GM21423 (cell line): ENCODE measurements at regions not wholly inside any gene's neighbourhood (a gene's known extent, or its start where the extent isn't known, plus 50 kb on each side); places are given as distances from the start of the nearest gene placed in this dataset.

Source experiments
- ATAC-seq: cut with Tn5 transposase; IDR thresholded peaks from one replicate; pipeline ENCODE4 v1.9.1; 2021; ENCODE audit warnings: mild to moderate bottlenecking, moderate library complexity; ENCODE audit not compliant: unreplicated experiment

- no peak for ATAC-seq
Observed at GRCh38 chr13:99827011-99827772, 144.4 kb downstream of the ZIC5 start.

DNA sequence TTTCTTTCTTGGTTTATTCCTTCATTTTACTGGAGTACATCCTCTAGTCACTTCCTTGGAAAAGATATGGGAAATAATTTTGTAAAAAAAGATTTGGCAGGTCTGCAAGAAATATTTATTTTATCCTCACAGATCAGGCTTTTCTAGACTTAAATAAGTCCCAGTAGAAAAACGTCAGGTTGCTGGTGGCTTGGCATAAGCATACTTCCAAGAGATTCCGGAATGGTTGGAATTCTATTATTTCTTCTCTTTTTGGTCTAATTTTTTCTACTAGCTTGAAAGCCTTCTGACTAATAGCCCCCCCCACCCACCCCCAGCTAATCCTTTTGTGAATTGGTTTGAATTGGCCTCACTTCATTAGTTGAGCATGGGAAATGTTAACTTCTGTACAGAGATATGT is 147.6 kb downstream of the ZIC5 start:
- no peak for ATAC-seq

- ATAC-seq, result no peak
Observed at GRCh38 chr13:99822820-99823219, 148.7 kb downstream of the ZIC5 start.

DNA sequence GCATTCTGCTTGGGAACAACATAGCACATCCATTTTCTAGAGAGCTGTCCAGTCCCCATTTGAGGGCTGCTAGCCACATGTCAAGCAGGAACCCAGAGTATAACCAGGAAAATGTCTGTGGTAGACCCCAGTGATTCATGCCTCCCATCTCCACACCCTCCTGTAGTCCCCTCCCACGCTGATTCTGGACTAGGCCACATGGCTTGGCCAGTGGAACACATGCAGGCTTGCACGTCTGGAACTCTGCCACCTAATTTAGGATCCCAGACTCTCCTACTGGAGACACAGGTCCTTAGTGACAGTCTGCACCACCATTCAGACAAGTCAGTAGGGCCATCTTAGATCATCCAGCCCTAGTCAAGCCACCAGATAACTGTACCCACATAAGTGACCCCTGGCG is 149.8 kb downstream of the ZIC5 start:
- ATAC-seq, result no peak

GRCh38 chr13:99819967-99820366 is 151.6 kb downstream of the ZIC5 start:
- no peak for ATAC-seq

DNA sequence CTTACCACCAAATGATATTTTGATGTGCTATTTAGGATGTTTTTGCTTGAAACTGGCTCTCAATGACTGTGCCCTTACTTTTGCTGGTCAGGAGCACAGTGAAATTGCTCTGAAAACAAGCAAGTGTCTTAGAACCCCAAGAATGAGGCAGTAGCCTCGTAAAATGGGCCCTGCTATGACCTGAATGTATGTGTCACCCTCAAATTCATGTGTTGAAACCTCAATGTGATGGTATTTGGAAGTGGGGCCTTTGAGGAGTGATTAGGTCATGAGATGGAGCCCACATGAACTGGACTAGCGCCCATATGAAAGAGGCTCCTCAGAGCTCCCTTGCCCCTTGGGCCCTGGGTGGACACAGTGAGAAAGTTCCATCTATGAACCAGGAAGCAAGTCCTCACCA is 155.2 kb downstream of the ZIC5 start:
- ATAC-seq, result no peak

GRCh38 chr13:99813336-99814095 is 158.1 kb downstream of the ZIC5 start:
- ATAC-seq, result no peak

- ATAC-seq, result no peak
Observed at GRCh38 chr13:99812625-99813024, 158.9 kb downstream of the ZIC5 start.

DNA sequence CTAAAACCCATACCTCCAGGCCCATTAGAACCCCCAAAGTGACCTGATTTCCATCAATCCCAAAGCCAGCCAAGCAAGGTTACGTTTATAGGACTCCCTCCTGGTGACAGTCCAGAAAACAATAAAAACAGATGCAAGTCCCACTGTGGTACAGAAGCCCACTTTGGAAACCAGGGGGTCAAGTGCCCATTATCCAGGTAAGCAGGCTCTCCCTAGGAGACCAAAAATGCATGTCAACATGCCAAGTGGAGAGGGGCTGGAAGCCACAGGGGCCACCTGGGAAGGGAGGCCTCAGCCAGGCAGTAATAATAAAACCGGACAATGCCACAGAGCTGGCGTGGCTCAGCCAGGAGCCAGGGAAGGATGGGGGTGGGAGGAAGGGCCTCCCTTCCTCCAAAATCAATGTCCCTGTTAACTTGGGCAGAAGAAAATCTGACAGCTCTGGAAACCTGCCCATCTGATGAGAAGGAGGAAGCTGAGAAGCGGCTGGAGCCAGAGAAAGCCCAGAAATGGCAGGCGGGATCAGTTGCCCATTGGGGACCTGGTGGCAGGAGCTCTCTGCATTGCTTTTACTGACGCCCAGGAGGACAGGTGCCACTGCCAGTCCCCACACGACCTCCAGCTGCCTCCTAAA is 160.4 kb downstream of the ZIC5 start:
- ATAC-seq, result no peak

- no peak for ATAC-seq
Observed at GRCh38 chr13:99809926-99810325, 161.6 kb downstream of the ZIC5 start.

GRCh38 chr13:99809496-99809895 is 162.1 kb downstream of the ZIC5 start:
- ATAC-seq, result no peak

GRCh38 chr13:99808786-99809185 is 162.8 kb downstream of the ZIC5 start:
- ATAC-seq, result no peak

DNA sequence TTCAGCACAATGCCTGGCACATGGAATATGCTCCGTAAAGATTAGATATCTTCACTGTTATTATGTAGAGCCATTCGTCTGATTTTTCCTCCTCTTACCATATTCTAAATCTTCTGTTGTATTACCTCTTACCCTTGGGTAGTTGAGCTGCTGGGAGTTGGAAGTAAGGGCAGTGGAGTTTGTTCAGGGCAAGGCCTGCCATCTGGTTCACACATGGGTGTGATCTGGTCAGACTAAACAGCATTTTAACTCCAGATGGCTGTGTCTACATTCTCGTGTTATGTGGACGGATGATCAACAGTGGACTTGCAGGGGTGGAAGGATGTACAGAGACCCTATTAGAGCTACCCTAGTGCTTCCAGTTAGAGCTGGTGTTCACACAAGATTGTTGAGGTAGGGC is 164.9 kb downstream of the ZIC5 start:
- ATAC-seq, result no peak

- ATAC-seq, result no peak
Observed at GRCh38 chr13:99805361-99805760, 166.2 kb downstream of the ZIC5 start.

GRCh38 chr13:99803141-99803540 is 168.4 kb downstream of the ZIC5 start:
- ATAC-seq, result no peak

- ATAC-seq, result no peak
Observed at GRCh38 chr13:99802416-99802815, 169.2 kb downstream of the ZIC5 start.

DNA sequence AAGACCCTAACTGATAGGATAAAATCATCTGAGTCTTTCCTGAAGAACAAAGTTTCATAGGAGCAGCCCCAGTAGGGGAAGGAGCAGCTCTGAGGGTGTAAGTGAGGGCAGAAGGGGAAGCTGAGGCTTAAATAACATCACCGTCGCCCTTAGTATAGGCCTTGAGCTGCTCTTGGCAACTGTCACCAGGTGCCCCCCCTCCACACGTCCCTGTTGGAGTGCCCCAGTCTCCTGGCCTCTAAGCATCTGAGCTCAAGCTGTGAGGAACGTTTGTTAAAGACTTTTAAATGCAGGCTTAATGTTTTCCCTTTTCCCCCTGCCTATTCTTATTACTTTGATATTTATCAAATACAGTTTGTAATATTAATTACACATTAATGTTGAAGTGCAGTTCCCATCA is 170.6 kb downstream of the ZIC5 start:
- no peak for ATAC-seq

DNA sequence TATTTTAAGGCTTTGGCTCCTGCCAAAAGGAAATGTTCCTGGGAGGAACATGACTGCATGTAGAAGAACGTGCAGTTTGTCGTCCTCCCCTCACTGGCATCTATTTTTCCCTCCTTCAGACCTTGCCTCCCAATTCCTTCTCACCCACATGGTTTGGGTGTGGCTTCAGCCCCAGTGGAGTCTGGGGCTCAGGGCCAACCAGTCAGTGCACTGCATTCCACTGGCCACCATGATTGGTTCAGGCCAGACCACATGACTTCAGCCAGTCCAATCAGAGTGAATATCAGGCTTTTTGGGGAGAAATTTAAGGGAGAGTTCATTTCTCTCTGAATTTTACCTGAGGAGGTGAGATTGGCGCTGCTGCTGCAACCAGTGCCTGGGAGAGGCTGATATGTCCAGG is 171.6 kb downstream of the ZIC5 start:
- ATAC-seq, result no peak

DNA sequence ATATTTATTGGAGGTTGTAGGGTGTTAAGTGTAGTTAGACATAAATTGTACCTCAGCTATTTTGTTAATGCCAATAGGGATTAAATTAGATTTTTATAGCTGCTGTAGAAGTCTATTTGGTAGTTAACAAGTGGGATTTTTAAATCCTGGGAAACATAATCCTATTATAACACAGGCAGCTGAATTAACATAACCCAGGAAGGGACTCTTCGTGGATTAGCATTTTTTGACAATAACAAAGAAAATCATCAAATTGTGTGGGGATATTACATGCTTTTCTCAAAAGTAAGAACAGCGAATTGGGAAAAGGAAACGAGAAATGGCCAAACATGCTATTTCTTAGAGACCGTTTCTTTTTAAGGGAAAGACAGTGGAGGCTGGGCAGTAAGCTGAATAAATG is 172.8 kb downstream of the ZIC5 start:
- no peak for ATAC-seq

DNA sequence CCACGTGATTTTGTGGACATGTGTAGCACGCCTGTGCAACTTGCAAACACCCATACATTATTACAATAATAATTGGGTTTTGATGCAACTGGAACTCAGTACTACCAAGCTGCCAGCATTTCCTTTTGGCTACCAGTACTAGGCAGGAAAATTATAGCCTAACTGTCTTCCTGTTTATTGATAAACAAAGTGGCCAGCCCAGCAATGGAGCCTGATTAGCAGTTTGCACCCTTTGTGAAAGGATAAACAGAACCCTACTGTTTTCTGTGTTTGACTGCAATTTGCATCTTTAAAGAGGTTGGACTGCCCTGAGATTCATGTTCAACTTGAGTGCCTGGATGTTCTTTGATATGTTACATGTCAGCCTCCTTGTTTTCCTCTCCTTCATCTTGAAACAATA is 173.9 kb downstream of the ZIC5 start:
- ATAC-seq, result no peak

DNA sequence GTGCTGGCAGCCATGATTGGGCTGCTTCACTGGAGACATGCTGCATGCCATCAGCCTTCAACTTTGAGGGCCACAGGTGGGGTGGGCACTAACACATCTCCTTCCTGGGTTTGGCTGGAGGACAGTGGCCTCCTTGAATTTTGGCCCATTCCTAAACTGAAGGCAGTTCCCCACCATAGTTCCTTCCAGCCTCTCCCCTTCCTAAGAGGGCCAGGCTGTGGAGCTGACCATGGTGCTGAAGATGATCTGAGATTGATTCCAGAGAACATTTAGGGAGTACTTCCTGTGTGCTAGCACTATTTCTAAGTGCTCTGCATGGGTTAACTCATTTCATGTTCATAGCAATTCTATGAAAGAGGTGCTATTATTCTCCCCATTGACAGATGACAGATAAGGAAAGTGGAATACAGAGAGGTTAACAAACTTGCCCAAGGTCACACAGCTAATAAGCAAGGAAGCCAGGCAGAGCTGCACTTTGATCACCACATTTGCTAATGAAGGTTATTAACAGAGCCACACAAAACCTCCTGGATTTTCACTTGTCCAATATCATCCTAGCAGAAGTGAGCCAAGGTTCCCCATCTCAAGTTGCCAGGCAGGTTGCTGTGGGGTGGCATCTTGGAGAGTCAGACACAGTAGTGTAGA is 175.3 kb downstream of the ZIC5 start:
- no peak for ATAC-seq
